ENCODE measurements at regions not wholly inside any gene's neighbourhood (a gene's known extent, or its start where the extent isn't known, plus 50 kb on each side); places are given as distances from the start of the nearest gene placed in this dataset.

DNA sequence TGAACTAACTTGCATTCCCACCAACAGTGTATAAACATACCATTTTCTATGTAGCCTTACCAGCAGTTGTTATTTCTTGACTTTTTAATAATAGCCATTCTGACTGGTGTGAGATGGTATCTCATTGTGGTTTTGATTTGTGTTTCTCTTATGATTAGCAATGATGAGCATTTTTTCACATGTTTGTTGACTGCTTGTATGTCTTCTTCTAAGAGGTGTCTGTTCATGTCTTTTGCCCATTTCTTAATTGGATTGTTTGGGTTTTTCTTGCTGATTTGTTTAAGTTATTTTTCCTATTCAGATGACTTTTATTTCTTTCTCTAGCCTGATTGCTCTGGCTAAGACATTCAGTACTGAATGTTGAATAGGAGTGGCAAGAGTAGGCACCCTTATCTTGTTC lies 230.3 kb downstream of the DAD1 start:
- TF ChIP-seq POLR2AphosphoS5 (IDR thresholded peaks at IDR 0.05; ENCODE audit: low read depth, low read length) = no peak
- TF ChIP-seq JUND (IDR thresholded peaks at IDR 0.05; ENCODE audit: low read length) = no peak
- TF ChIP-seq GABPA (IDR thresholded peaks at IDR 0.05; ENCODE audit: borderline replicate concordance, insufficient read depth, low read length) = no peak
- TF ChIP-seq JUN (IDR thresholded peaks at IDR 0.05; ENCODE audit: low read depth, low read length) = no peak
- TF ChIP-seq, protein P1, sequence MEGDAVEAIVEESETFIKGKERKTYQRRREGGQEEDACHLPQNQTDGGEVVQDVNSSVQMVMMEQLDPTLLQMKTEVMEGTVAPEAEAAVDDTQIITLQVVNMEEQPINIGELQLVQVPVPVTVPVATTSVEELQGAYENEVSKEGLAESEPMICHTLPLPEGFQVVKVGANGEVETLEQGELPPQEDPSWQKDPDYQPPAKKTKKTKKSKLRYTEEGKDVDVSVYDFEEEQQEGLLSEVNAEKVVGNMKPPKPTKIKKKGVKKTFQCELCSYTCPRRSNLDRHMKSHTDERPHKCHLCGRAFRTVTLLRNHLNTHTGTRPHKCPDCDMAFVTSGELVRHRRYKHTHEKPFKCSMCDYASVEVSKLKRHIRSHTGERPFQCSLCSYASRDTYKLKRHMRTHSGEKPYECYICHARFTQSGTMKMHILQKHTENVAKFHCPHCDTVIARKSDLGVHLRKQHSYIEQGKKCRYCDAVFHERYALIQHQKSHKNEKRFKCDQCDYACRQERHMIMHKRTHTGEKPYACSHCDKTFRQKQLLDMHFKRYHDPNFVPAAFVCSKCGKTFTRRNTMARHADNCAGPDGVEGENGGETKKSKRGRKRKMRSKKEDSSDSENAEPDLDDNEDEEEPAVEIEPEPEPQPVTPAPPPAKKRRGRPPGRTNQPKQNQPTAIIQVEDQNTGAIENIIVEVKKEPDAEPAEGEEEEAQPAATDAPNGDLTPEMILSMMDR (IDR thresholded peaks at IDR 0.05; ENCODE audit: control extremely low read depth in 1 of 3, insufficient read depth in 1 of 3, low read depth in 1 of 3, low read length in 3 of 3) = no peak
- no peak for TF ChIP-seq CEBPB (IDR thresholded peaks at IDR 0.05; ENCODE audit: low read depth, low read length)
- TF ChIP-seq PHF8 (conservative IDR thresholded peaks at IDR 0.05; ENCODE audit: low read depth, low read length) = no peak
- no peak for TF ChIP-seq ZNF274 (IDR thresholded peaks at IDR 0.05; ENCODE audit: borderline replicate concordance, extremely low read depth, low read length)
- TF ChIP-seq TCF12 (IDR thresholded peaks at IDR 0.05; ENCODE audit: low read depth, low read length) = no peak
- no peak for TF ChIP-seq CHD1 (IDR thresholded peaks at IDR 0.05; ENCODE audit: low read depth, low read length)
- TF ChIP-seq EZH2 (IDR thresholded peaks at IDR 0.05; ENCODE audit: low read depth, low read length, severe bottlenecking) = no peak
- no peak for TF ChIP-seq BRCA1 (IDR thresholded peaks at IDR 0.05; ENCODE audit: low read depth, low read length)
- no peak for TF ChIP-seq POLR2A (IDR thresholded peaks at IDR 0.05; ENCODE audit: control extremely low read depth in 1 of 2, low read depth in 2 of 2, low read length in 2 of 2)
- TF ChIP-seq, protein P2, sequence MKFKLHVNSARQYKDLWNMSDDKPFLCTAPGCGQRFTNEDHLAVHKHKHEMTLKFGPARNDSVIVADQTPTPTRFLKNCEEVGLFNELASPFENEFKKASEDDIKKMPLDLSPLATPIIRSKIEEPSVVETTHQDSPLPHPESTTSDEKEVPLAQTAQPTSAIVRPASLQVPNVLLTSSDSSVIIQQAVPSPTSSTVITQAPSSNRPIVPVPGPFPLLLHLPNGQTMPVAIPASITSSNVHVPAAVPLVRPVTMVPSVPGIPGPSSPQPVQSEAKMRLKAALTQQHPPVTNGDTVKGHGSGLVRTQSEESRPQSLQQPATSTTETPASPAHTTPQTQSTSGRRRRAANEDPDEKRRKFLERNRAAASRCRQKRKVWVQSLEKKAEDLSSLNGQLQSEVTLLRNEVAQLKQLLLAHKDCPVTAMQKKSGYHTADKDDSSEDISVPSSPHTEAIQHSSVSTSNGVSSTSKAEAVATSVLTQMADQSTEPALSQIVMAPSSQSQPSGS (IDR thresholded peaks at IDR 0.05; ENCODE audit: low read length) = no peak
